T47D (cell line): ENCODE measurements at regions not wholly inside any gene's neighbourhood (a gene's known extent, or its start where the extent isn't known, plus 50 kb on each side); places are given as distances from the start of the nearest gene placed in this dataset.

Source experiments
- DNase-seq, 2 experiments: peaks; one replicate each; pipeline versions ENCODE4 v3.0.0 to v3.0.0-alpha.2; 2011 to 2012; ENCODE audit warnings: low read depth in 1 of 2, low spot score in 1 of 2
- JUND ChIP-seq: IDR thresholded peaks from 2 replicates; pipeline ENCODE4 v1.6.1; 2012; ENCODE audit warnings: low read depth
- in situ Hi-C: cut with HindIII; loops from 2 replicates; pipeline ENCODE4 v1.10.0; 2016; ENCODE audit warnings: low sequenced_read_pairs, low pct_unique_long_range_greater_than_20kb

DNA sequence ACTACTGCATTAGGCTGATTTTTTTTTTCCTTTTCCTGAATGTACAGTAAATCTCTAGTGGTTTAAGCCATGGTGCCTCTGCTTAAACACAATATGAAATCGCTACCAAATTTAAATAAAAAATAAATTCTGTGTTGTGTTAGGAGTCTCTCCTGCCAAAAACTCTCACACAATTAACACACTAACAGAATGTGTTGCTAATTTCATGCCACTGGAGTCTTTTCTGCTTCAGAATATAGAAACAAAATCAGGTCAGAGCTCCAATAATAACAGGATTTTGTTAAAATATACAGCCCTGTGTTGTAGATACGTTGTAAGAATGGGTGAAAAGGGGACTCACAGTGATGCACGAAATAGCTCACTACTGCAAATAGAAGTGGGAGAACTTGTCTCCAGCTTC lies 398.8 kb downstream of the ZSWIM6 start:
- in situ Hi-C loops, result no loop called here
- no peak for TF ChIP-seq JUND
- no peak for DNase-seq

DNA sequence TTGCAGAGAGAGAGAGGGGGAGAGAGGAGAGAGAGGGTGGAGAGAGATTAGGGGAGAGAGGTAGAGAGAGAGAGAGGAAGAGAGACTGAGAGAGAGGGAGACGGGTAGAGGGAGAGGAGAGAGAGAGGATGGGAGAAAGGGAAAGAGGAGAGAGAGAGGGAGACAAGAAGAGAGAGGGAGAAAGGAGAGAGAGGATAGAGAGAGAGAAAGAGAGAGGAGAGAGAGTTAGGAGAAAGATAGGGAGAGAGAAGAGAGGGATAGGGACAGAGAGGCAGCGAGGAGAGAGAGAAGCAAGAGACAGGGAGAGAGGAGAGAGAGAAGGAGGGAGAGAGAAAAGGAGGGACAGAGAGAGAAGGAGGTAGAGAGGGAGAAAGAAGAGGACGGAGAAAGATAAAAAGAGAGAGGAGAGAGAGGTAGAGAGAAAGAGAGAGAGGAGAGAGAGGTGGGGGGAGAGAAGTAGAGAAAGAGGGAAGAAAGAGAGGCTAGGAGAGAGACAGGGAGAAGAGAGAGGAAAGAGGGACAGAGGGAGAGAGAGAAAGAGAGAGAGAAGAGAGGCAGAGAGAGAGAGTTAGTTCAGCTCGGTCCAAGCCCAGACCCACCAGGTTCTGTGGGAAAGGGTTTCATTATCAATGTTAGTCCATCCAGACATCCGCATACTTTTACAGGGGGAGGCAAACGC lies 399.3 kb downstream of the ZSWIM6 start:
- DNase-seq, result no peak
- TF ChIP-seq JUND, result no peak
- in situ Hi-C loops, result no loop called here

DNA sequence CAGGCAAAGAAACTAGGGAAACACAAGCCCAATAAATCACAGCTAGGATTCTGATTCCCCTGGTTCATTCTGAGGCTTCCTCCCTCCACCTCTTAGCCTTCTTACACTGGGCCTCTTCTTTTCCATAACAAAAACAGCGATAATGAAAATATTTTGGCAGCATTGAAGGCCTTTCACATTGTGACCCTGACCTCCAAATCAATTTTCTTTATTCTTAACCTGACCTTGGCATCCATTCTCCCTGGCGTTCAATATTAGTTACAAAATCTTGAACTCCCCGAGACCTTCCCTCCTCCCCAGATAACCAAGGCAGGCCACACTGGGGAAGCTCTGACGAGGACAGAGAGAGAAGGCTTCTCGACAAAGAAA lies 399.9 kb downstream of the ZSWIM6 start:
- in situ Hi-C loops, result no loop called here
- DNase-seq, result no peak
- no peak for TF ChIP-seq JUND

DNA sequence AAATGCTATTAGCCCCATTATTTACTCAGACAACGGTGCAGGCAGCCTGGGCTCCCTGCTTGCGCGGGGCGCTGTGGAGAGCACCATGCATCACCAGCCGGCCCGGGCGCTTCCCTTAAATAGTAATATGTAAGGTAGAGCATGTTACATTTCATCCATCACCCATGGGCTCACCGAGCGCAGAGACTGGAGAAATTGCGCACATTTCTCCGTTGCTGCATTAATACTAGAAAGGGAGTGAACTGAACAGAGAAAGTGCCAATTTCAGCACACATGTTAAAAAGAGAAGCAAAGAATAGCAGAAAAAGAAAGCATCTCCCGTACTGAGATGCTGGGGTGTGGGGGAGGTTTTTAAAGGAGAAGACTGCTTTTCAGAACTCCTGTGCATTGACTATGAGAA lies 400.3 kb downstream of the ZSWIM6 start:
- no peak for DNase-seq
- in situ Hi-C loops, result no loop called here
- TF ChIP-seq JUND, result no peak

DNA sequence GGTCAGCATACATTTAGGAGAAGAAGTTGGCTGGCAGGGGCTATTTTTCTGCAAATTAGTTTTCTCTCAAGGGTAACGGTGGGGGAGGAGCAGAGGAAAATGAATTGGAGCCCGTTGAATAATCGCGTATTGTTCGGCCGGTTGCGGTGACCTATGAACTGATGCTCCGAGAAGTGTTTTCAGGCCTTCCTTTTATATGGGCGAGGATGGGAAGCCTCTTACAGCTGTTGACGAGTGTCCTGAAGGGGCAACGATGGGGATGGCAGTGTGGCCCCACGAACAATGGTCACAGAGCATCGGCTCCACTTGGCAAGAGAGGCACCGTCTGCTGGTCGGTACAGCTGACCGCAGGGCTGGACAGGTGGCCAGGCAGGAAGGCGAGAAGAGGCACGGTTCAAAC lies 400.7 kb downstream of the ZSWIM6 start:
- in situ Hi-C loops, result no loop called here

DNA sequence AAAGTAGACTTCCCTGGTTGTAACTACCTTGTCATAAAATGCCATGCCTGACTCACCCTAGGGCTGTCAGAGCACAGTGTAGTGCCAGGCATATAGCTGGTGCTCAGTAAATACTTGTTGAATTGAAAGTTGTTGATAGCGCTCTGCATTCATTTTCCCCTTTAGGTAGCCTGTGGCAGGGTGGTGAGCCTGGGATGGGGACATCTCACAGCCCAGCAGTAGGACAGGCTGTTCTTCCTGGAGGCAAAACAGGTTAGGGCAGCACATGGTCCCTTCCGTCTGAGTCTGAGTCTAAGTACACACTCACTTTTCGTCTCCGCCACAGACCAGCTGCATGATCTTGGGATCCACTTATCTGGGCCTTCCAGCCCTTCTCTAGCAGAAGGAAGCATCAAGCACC lies 401.9 kb downstream of the ZSWIM6 start:
- in situ Hi-C loops, result no loop called here
- DNase-seq, result peak in 1 of 2 experiments; percentile 58
- no peak for TF ChIP-seq JUND

More for the DNA sequence above, 400.7 kb downstream of the ZSWIM6 start:
- DNase-seq, result no peak
- no peak for TF ChIP-seq JUND

DNA sequence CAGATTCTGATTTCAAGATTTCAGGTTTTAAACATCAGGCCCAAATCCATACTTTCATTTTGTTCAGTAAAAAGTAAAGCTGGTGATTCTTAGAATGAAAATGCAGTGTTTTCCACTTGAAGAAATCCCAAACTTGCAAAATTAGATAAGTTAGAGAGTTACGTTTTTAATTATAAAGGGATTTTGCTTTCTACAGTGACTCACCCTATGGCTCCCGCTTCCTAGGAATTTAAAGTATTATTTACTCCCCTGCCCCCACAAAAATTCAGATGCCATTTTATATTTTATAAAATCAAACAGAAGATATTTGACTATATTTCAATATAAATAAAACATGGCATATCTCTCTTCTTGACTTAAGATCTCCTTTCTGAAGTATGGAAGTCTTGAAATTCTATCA lies 402.9 kb downstream of the ZSWIM6 start:
- in situ Hi-C loops, result no loop called here
- TF ChIP-seq JUND, result no peak
- no peak for DNase-seq

DNA sequence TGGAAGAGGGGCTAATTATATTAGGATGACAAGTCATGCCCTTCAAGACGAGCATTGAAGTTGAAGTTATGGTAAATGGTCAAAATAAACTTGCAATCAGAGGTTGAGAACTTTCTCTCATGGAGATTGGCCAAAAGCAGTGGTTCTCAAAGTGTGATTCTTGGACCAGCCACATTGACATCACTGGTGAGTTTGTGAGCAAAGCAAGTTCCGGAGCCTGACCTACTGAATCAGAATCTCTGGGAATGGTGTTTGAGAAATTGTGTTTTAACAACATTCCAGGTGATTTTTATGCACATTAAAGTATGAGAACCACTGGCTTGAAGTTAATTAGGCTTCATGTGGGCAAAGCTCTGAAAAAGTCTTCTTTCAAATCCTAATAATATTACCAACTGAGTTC lies 403.5 kb downstream of the ZSWIM6 start:
- DNase-seq, result no peak
- in situ Hi-C loops, result no loop called here
- no peak for TF ChIP-seq JUND

DNA sequence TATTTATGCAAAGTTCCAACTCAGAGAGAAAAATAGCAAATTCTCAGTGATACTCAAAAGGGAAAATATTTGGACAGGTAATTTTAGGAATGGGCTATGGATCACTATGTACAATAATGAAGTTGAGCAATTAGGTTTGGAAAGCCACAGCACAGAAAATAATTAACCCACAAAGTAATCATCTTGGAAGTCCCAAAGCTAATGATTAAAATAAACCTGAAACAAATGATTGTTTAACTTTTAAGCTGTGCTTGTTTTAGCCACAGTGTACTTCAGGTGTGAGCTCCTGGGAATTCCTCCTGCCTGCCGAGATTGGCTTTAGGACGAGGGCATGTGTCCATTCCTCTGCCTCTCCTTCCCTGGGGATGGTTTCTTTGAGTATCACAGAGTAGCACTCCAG lies 403.9 kb downstream of the ZSWIM6 start:
- DNase-seq, result no peak
- no peak for TF ChIP-seq JUND
- in situ Hi-C loops, result no loop called here

DNA sequence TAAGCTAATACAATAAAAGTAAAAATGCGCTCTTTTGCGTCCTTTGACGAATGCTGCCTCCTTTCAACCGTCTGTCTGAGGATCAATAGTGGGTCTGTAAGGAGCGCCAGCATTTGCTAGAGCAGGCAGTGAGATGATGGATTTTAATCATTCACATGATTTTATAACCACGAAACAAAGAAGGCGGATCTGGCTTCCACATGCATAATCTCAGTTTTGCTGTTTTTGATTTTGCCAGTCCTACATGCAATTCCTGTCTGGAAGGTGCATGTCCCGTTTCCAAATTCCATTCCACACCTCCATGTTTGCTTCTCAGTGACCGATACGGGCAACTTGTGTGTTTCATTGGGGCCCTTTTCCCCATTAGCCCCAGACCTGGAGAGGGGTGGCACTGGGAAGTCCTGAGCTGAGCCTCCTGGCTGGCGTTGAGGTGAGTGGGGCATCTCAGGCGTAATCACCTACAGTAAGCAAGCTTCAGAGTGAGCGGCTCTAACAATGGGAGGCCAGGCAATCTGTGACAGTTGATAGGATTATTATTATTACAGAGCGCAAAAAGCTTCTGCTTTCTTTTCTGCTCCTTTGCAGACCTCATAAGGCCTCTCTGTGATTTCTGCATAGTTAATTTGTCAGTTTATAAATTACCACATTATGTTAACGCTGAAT lies 405.4 kb downstream of the ZSWIM6 start:
- no peak for DNase-seq
- in situ Hi-C loops, result no loop called here
- TF ChIP-seq JUND, result no peak

DNA sequence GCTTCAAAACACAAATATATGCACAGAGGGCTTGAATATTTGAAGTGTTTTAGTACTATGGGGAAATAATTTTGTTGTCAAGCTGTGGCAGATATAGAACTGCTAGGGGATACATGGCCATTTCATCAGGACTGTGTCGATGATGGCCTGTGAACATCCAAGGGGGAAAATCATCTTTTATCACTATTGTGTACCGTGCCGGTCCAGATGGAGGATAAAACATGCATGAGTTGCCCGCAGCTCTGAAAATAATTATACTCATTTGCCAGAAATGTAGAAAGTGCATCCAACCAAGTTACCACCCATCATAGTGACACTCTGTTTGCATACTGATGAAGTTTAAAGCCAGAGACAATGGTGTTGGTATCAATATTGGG lies 405.9 kb downstream of the ZSWIM6 start:
- in situ Hi-C loops, result no loop called here
- no peak for TF ChIP-seq JUND
- no peak for DNase-seq

DNA sequence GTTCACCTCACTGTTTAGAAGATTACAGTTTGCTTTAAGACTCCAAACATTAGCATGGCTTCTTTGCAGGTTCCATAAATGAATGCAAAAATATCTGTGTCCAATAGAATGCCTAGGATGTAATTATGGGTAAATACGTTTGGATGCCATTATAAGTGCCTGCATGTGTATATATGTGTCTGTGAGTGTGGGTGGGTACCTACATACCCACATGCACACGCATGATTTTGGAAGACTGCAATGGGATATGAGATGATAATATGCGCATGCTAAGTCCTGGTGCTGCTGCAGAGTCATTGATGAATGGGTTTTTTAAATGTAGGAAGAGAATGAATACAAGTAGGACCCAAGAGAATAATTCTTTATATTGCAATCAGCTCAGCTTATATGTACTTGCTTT lies 406.4 kb downstream of the ZSWIM6 start:
- no peak for DNase-seq
- TF ChIP-seq JUND, result no peak
- in situ Hi-C loops, result no loop called here

DNA sequence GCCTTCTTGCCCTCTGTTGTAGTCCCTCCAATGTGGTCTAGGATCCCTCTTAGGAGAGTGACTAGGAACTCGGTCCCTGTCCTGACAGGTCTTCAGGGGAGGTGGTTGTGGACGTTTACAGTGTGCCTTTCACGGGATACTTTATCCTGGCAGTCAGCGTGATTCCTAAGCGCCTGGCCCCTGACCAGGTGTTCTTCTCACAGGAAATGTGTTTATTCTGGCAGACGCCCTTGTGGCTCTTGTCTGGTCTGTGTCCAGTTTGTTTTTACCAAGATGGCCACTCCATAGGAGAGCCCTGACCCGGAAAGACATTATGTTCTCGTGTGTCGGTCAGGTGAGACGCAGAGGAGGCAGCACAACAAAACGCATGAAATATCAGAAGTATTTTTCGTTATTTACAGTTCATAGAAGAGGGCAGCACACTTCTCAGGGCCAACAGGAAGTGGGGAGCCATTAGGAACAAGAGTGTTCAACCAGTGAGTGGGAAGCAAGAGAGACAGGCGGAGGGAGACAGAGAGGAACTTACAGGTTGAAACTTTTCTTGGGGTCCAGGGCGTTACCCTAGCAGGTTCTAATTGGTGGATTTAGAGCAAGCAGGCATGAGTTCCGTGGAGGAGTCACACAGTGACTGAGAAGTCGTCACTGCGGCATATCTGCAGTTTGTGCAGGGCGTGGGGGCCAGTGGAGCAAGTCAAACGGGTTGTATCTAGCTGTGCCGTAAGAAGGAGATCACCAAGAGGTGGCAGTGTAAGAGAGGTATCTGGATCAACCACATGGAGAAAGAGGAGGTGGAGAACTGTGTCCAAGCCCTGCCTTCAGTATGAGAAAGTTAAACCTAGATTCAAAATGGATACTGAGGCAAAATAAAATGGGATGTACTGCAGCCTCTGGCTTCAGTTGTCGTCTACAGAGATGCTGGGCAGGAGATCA lies 412.9 kb downstream of the ZSWIM6 start:
- in situ Hi-C loops, result no loop called here

More for the DNA sequence above, 412.9 kb downstream of the ZSWIM6 start:
- TF ChIP-seq JUND, result no peak
- DNase-seq, result peak in 1 of 2 experiments; percentile 35
